Ovary (tissue), 7 donors: ENCODE measurements at regions not wholly inside any gene's neighbourhood (a gene's known extent, or its start where the extent isn't known, plus 50 kb on each side); places are given as distances from the start of the nearest gene placed in this dataset.

Source experiments
- DNase-seq, 5 donors: peaks; one replicate each; pipeline ENCODE4 v3.0.0-alpha.2; 2019 to 2020
- H3K27ac ChIP-seq, 2 donors: fragments of 200-600 bp; one replicate each; pipeline versions ENCODE4 v1.5.1 to v1.8.0; 2019 to 2022
- H3K27me3 ChIP-seq: fragments of 200-600 bp; one replicate; pipeline ENCODE4 v1.8.0; 2022
- H3K36me3 ChIP-seq: fragments of 200-600 bp; sonication (generic); one replicate; pipeline ENCODE4 v1.5.1; 2019
- H3K4me1 ChIP-seq: one replicate; pipeline ENCODE4 v1.8.1; 2013; ENCODE audit warnings: mild to moderate bottlenecking, moderate library complexity; ENCODE audit not compliant: insufficient read depth
- H3K4me3 ChIP-seq: fragments of 200-600 bp; sonication (generic); one replicate; pipeline ENCODE4 v1.5.1; 2017
- H3K9me3 ChIP-seq, 2 donors: fragments of 200-600 bp in 1 of 2; sonication (generic) in 1 of 2; one replicate each; pipeline versions ENCODE4 v1.5.1 to v1.8.1; 2013 to 2019; ENCODE audit warnings: mild to moderate bottlenecking in 1 of 2, moderate library complexity in 1 of 2
- CTCF ChIP-seq, 3 donors: fragments of 450-650 bp in 2 of 3; fragments of 200-600 bp in 1 of 3; IDR thresholded peaks; one replicate each; pipeline versions ENCODE4 v1.5.1 to v1.8.0; 2016 to 2022; ENCODE audit warnings: antibody characterized with exemption in 3 of 3, mild to moderate bottlenecking in 1 of 3
- EP300 ChIP-seq: sonication (generic); formaldehyde crosslinking; IDR thresholded peaks from one replicate; pipeline ENCODE4 v1.6.1; 2017; ENCODE audit warnings: antibody characterized with exemption
- POLR2A ChIP-seq: fragments of 450-650 bp; IDR thresholded peaks from one replicate; pipeline ENCODE4 v1.6.1; 2017; ENCODE audit warnings: antibody characterized with exemption, mild to moderate bottlenecking, moderate library complexity
- WGBS, 3 donors: extraction: QIAGEN DNeasy Blood & Tissue Kit in 1 of 3; methylation state at CpG; one replicate each; pipeline versions ENCODE4 v1.1.5 to v1.1.7; 2013 to 2017; 5-methylcytosine and 5-hydroxymethylcytosine counted together
- intact Hi-C, 4 donors: fragments of 100-400 bp; cut with DNase I; formaldehyde crosslinking; loops; one replicate each; pipeline versions ENCODE4 v1.11.0 to v1.15.1; 2022 to 2023
- donor health status: DM: no; HTN: no; CAD: no; lungs with moderate emphysema.
- donor health status: DM: no; HTN: no; CAD: no.
- donor health status: Bipolar disorder and iron deficiency.
- donor health status: DM: no; HTN: no; CAD: no.
- donor health status: DM: yes; HTN: yes; CAD: no.

- no peak for TF ChIP-seq CTCF (IDR thresholded peaks at IDR 0.05)
- no peak for TF ChIP-seq POLR2A
- no peak for TF ChIP-seq EP300
Observed at GRCh38 chr2:217479566-217479965, 523.2 kb downstream of the TNS1 start.

GRCh38 chr2:217478831-217479455, 523.9 kb downstream of the TNS1 start:
- Histone ChIP-seq H3K4me3 (no peak overlapping the region), H3K36me3 (no peaks in the 10 kb centered on the region), H3K27ac (no peak overlapping the region), H3K9me3 (no peaks in the 10 kb centered on the region), H3K4me1 (peaks cover 3% of the 10 kb centered on the region), H3K27me3 (no peaks in the 10 kb centered on the region)
- intact Hi-C loops: no loop called here
- DNase-seq: no peak
- WGBS, 3 donors: 87 to 92% (median 88%) methylated on average over 9 of the region's 9 CpGs
- TF ChIP-seq EP300 (no peak), POLR2A (no peak), CTCF (IDR thresholded peaks at IDR 0.05) (no peak)

More at GRCh38 chr2:217479566-217479965, 523.2 kb downstream of the TNS1 start:
- Histone ChIP-seq H3K9me3 (no peaks in the 10 kb centered on the region), H3K27me3 (no peaks in the 10 kb centered on the region), H3K36me3 (no peaks in the 10 kb centered on the region), H3K27ac (no peak overlapping the region), H3K4me3 (no peak overlapping the region), H3K4me1 (peaks cover 3% of the 10 kb centered on the region)
- intact Hi-C loops: no loop called here
- DNase-seq: no peak
- whole genome bisulfite sequencing, 3 donors: 58 to 94% (median 83%) methylated on average over 4 of the region's 4 CpGs

- no peaks in the 10 kb centered on the region for H3K36me3 ChIP-seq
- no peaks in the 10 kb centered on the region for H3K27me3 ChIP-seq
- no peaks in the 10 kb centered on the region for H3K9me3 ChIP-seq
- no peak overlapping the region for H3K27ac ChIP-seq
- intact Hi-C loops: no loop called here
- peaks cover 3% of the 10 kb centered on the region for H3K4me1 ChIP-seq
- TF ChIP-seq CTCF (IDR thresholded peaks at IDR 0.05) (no peak), POLR2A (no peak), EP300 (no peak)
- H3K4me3 ChIP-seq: no peak overlapping the region
- no peak for DNase-seq
Observed at GRCh38 chr2:217477583-217477982, 525.2 kb downstream of the TNS1 start.

DNA sequence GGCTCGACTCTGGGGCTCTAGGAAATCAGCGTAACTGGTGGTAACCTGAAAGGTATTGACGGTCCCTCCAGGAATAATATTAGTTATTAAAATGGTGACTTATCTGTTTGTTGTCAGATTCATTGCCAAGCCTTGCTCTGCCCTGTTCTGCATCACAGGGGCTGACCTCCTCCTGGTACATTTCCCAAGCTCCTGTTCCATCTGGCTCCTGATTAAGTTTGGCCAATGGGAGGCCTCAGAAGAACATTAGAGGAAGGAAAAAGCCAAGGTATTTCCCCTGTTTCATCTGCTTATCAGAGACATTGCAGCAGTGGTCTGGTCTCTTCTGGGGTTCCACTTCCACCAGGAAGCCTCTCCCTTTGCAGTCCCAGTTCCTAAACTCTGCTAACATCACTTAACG, 527.0 kb downstream of the TNS1 start:
- no peaks in the 10 kb centered on the region for H3K27me3 ChIP-seq

GRCh38 chr2:217475101-217475500, 527.7 kb downstream of the TNS1 start:
- H3K4me3 ChIP-seq: no peak overlapping the region
- H3K27me3 ChIP-seq: no peaks in the 10 kb centered on the region
- TF ChIP-seq CTCF (IDR thresholded peaks at IDR 0.05) (no peak), EP300 (no peak), POLR2A (no peak)
- peaks cover 3% of the 10 kb centered on the region for H3K4me1 ChIP-seq
- DNase-seq: no peak
- 54 to 79% (median 58%) methylated on average over 2 of the region's 2 CpGs for WGBS, 3 donors
- no peaks in the 10 kb centered on the region for H3K9me3 ChIP-seq
- intact Hi-C loops: no loop called here
- H3K27ac ChIP-seq: no peak overlapping the region
- H3K36me3 ChIP-seq: no peaks in the 10 kb centered on the region

More for the DNA sequence above, 527.0 kb downstream of the TNS1 start:
- Histone ChIP-seq H3K4me1 (peaks cover 3% of the 10 kb centered on the region), H3K36me3 (no peaks in the 10 kb centered on the region), H3K9me3 (no peaks in the 10 kb centered on the region), H3K27ac (no peak overlapping the region), H3K4me3 (no peak overlapping the region)
- intact Hi-C loops: no loop called here
- no peak for DNase-seq
- 92 to 98% (median 93%) methylated on average over 4 of the region's 4 CpGs for WGBS, 3 donors
- TF ChIP-seq EP300: no peak
